ENCODE measurements at regions not wholly inside any gene's neighbourhood (a gene's known extent, or its start where the extent isn't known, plus 50 kb on each side); places are given as distances from the start of the nearest gene placed in this dataset.
"Not testable (repeated sequence)": the region's sequence is repeated elsewhere in the genome, so short reads cannot be mapped to it uniquely, and the experiment has no call there.

GRCh38 chr2:117308861-117309770 is 505.4 kb upstream of the DDX18 start:
- Mint-ChIP-seq H3K36me3 (no peaks in the 10 kb centered on the region), H3K9me3 (peaks cover 9 to 10% of the 10 kb centered on the region in 2 donors), H3K27ac (no peak overlapping the region)
- ATAC-seq = no peak
- DNase-seq (ENCODE audit: low spot score in 2 of 2) = no peak

DNA sequence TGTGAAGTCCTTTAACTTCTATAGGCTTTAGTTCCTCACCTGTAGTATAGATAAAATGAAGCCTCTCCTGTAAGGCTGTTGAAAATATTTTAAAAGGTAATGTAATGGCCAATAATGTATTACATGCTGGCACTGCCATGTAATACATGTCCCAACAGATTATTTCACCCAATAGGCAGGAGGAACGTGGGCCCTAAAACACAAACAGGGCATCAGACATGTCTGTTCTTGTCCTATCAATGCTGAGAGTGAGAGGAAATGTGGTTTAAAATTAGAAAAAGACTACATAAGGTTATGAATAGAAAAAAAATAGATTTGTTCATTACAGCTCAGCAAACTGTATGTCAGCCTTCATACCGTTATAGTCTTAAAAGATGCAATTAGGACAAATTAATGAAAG is 492.7 kb upstream of the DDX18 start:
- Mint-ChIP-seq H3K9me3 (peaks cover 8 to 24% of the 10 kb centered on the region in 2 donors), H3K27ac (no peak overlapping the region), H3K36me3 (no peaks in the 10 kb centered on the region)
- ATAC-seq (no peak), DNase-seq (ENCODE audit: low spot score in 2 of 2) (no peak)

GRCh38 chr2:117323331-117323730 is 491.2 kb upstream of the DDX18 start:
- ATAC-seq (no peak), DNase-seq (ENCODE audit: low spot score in 2 of 2) (no peak)
- Mint-ChIP-seq H3K36me3 (no peaks in the 10 kb centered on the region), H3K9me3 (peaks cover 5 to 16% of the 10 kb centered on the region in 2 donors), H3K27ac (no peak overlapping the region)

GRCh38 chr2:117330641-117331040 is 483.9 kb upstream of the DDX18 start:
- no peaks in the 10 kb centered on the region for H3K36me3 Mint-ChIP-seq
- no peak for ATAC-seq
- no peak for DNase-seq (ENCODE audit: low spot score in 2 of 2)
- no peak overlapping the region for H3K27ac Mint-ChIP-seq
- H3K9me3 Mint-ChIP-seq = peaks cover 0 to 4% of the 10 kb centered on the region in 2 donors

DNA sequence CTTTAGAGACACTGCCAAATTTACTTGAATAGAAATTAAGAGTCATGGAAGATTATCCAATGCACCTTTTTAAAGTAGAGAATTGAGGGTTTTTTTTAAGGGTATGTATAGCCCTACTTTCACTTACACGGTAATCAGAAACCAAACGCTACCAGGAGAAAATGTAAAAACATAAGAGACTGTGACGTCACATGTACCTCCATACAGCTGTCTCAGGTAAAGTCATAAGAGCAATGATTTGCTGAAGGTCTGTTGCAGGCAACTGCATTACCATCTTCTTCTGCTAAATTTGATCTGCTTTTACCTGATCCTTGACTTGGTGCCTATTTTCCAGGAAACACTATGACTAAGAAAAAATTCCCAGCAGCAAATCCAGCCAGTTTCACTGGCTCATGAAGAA is 478.5 kb upstream of the DDX18 start:
- no peaks in the 10 kb centered on the region for H3K36me3 Mint-ChIP-seq

DNA sequence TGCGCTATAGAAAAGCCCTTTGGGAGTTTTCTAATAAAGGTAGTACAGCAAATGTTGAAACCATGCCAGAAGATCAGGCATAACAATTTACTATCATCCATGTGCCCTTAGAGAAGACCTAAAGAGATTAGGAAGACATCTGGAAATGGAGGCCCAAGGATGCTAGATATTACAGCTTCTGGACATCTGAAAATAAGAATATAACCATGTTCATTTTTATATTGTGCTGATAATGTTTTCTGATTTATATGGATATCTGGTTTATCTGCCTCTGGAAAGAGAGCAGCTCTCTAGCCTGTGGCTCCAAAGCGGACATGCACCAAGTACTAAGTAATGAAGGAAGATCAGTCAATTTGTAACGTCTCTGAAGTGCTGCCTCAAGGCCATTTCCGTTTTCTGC is 478.0 kb upstream of the DDX18 start:
- peaks cover 0 to 4% of the 10 kb centered on the region in 2 donors for H3K9me3 Mint-ChIP-seq
- no peaks in the 10 kb centered on the region for H3K36me3 Mint-ChIP-seq
- DNase-seq (ENCODE audit: low spot score in 2 of 2) (no peak), ATAC-seq (no peak)
- no peak overlapping the region for H3K27ac Mint-ChIP-seq

More for the DNA sequence above, 478.5 kb upstream of the DDX18 start:
- H3K27ac Mint-ChIP-seq = no peak overlapping the region
- ATAC-seq = no peak
- no peak for DNase-seq (ENCODE audit: low spot score in 2 of 2)
- peaks cover 0 to under 1% of the 10 kb centered on the region in 2 donors for H3K9me3 Mint-ChIP-seq

- not testable (repeated sequence) for H3K36me3 Mint-ChIP-seq; H3K9me3 Mint-ChIP-seq; DNase-seq (ENCODE audit: low spot score in 2 of 2); ATAC-seq; H3K27ac Mint-ChIP-seq
These were observed 476.5 kb upstream of the DDX18 start for GRCh38 chr2:117337981-117338380.

GRCh38 chr2:117339980-117340379 is 474.5 kb upstream of the DDX18 start:
- Mint-ChIP-seq H3K27ac (no peak overlapping the region), H3K9me3 (peaks cover 0 to 8% of the 10 kb centered on the region in 2 donors), H3K36me3 (no peaks in the 10 kb centered on the region)
- DNase-seq (ENCODE audit: low spot score in 2 of 2) = no peak
- ATAC-seq = no peak

GRCh38 chr2:117341690-117342089 is 472.8 kb upstream of the DDX18 start:
- ATAC-seq (no peak), DNase-seq (ENCODE audit: low spot score in 2 of 2) (no peak)
- H3K27ac Mint-ChIP-seq = no peak overlapping the region
- H3K9me3 Mint-ChIP-seq = peaks cover 5 to 13% of the 10 kb centered on the region in 2 donors
- H3K36me3 Mint-ChIP-seq = no peaks in the 10 kb centered on the region

DNA sequence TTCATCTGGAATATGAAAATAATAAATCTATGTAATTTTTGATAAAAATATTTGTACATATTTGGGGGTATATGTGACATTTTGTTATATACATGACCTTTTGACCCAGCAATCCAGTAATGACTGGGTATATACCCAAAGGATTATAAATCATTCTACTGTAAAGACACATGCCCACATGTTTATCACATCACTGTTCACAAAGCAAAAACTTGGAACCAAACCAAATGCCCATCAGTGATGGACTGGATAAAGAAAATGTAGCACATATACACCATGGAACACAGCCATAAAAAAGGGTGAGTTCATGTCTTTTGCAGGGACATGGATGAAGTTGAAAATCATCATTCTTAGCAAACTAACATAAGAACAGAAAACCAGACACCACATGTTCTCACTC is 472.1 kb upstream of the DDX18 start:
- no peak for DNase-seq (ENCODE audit: low spot score in 2 of 2)
- ATAC-seq = no peak
- peaks cover 5 to 13% of the 10 kb centered on the region in 2 donors for H3K9me3 Mint-ChIP-seq
- H3K27ac Mint-ChIP-seq = no peak overlapping the region
- no peaks in the 10 kb centered on the region for H3K36me3 Mint-ChIP-seq

DNA sequence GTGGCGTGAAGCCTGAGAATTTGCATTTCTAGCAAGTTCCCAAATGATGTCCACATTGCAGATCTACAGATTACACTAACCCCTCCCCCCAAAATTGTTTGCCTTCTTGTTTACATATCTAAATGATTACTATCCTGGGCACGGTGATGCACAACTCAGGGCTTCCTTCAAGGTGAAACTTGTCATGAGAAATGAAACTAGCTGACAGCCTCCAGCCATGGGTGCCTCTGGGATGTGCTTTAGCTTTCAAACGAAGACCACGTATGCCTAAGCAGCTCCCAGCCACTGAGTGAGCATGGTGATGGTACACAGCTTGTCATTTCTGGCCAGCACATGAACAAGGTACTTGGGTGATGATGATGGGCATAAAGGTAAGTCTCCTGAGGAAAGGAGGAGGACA is 464.8 kb upstream of the DDX18 start:
- Mint-ChIP-seq H3K27ac (no peak overlapping the region), H3K9me3 (peaks cover 17% of the 10 kb centered on the region in 2 donors), H3K36me3 (peaks cover 0 to 4% of the 10 kb centered on the region in 2 donors)
- no peak for ATAC-seq
- DNase-seq (ENCODE audit: low spot score in 2 of 2) = no peak

- peaks cover 16 to 21% of the 10 kb centered on the region in 2 donors for H3K9me3 Mint-ChIP-seq
- H3K36me3 Mint-ChIP-seq = peaks cover 0 to 4% of the 10 kb centered on the region in 2 donors
- DNase-seq (ENCODE audit: low spot score in 2 of 2) (no peak), ATAC-seq (no peak)
- no peak overlapping the region for H3K27ac Mint-ChIP-seq
These were observed 463.1 kb upstream of the DDX18 start for GRCh38 chr2:117351396-117351795.

DNA sequence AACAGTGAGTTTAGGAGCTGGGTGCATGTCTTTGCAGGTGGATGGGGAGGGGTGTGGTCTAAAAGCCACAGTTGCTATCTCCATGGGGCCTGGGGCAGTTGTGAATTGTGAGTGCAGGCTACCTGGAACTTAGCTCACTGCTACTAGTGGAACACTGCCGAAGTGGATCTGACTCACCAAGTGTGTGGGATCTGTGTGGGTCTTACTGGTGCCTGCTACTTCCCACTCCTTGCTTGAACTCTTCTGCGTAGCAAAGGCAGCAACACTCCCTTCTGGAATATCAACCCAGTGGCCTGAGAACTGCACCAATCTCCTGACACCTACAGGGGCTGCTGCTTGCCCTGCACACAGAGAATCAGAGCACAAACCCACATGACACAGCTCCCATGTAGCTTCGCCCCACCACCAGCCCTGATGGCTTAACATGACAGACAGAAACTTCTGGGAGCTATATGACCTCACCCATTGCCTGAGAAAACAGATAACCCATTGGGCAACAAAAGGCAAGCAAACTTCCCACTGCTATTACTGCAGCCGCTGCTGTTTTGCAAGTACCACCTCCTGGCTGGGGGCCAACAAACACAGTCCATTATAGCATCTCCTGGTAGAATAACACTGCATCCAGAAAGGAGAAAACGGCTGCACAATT is 455.1 kb upstream of the DDX18 start:
- Mint-ChIP-seq H3K36me3 (no peaks in the 10 kb centered on the region), H3K9me3 (peaks cover 14 to 26% of the 10 kb centered on the region in 2 donors), H3K27ac (no peak overlapping the region)
- DNase-seq (ENCODE audit: low spot score in 2 of 2) (no peak), ATAC-seq (no peak)

DNA sequence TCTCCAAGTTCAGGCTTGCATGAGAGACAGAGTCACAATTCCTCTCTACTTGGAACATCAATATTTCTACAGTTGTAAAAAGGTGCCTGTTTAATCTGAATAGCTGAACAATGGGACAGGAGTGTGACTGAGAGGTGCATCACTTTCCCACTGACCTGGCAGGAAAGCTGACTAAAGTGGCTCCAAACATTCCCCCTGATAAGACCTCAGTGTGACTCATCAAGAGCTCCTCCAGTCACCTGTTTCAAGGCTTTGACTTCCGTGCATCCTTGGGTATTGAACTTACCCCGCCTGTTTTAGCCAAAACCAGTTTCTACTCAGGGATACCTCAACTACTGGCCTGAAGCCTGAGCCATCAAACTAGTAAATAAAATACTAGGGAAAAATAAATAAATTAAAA is 453.9 kb upstream of the DDX18 start:
- Mint-ChIP-seq H3K36me3 (no peaks in the 10 kb centered on the region), H3K9me3 (peaks cover 16 to 33% of the 10 kb centered on the region in 2 donors), H3K27ac (no peak overlapping the region)
- DNase-seq (ENCODE audit: low spot score in 2 of 2) (no peak), ATAC-seq (no peak)

GRCh38 chr2:117378653-117379052 is 435.8 kb upstream of the DDX18 start:
- DNase-seq (ENCODE audit: low spot score in 2 of 2) (no peak), ATAC-seq (no peak)
- Mint-ChIP-seq H3K36me3 (no peaks in the 10 kb centered on the region), H3K9me3 (peaks cover 13 to 15% of the 10 kb centered on the region in 2 donors), H3K27ac (no peak overlapping the region)

- Mint-ChIP-seq H3K9me3 (peaks cover 17 to 19% of the 10 kb centered on the region in 2 donors), H3K36me3 (no peaks in the 10 kb centered on the region), H3K27ac (no peak overlapping the region)
- ATAC-seq = no peak
- DNase-seq (ENCODE audit: low spot score in 2 of 2) = no peak
These were observed 434.6 kb upstream of the DDX18 start for GRCh38 chr2:117379928-117380327.

GRCh38 chr2:117383997-117384396 is 430.5 kb upstream of the DDX18 start:
- not testable (repeated sequence) for ATAC-seq; DNase-seq (ENCODE audit: low spot score in 2 of 2); H3K27ac Mint-ChIP-seq; H3K36me3 Mint-ChIP-seq
- H3K9me3 Mint-ChIP-seq = peaks cover 23 to 31% of the 10 kb centered on the region in 2 donors
